ENCODE measurements at regions not wholly inside any gene's neighbourhood (a gene's known extent, or its start where the extent isn't known, plus 50 kb on each side); places are given as distances from the start of the nearest gene placed in this dataset.

DNA sequence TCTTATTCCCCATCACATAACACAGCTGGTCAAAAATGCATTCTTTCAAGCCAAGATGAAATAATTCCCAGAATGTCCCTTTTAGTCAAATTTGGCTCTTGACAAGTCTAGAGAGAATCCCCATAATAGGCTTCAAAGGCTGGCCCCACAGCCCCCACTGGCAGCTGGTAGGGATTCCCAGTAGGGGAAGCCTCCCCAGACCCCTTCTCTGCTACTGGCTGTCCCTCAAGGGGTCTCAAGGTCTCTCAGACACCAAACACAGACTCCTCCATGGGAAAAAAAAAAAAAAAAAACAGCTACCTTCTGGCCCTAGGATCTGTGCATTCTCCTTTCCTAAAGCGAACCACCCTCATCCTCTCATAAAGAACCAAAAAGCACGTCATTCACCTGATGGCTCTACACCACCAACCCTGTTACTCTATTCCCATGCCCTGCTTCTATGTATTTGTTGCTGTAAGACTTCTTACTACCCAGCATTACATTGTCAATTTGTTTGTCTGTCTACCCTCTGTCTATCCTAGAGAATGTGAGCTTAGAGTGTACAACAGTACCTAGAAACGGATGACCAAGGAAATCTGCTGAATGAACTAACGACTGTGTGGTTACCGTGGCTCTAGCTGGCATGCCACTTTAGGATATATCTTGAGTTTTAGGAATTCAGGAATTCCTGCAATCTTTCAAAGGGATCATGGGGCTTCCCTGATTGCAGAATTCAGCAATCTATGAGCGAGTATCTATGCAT lies 164.1 kb upstream of the NSMCE3 start:
- intact Hi-C loops (cut with micrococcal nuclease), result no loop called here
- no peak overlapping the region for H2BK15ac ChIP-seq (ENCODE audit: low read depth, low read length)
- no peak overlapping the region for H2AFZ ChIP-seq (replicated peaks; ENCODE audit: low read length, poor library complexity)
- H3K56ac ChIP-seq (ENCODE audit: extremely low read depth, insufficient read depth, low read length), result no peak overlapping the region
- ChIA-PET POLR2A (ENCODE audit: unreplicated experiment) (no interaction called here), CTCF (no interaction called here)
- H2AK5ac ChIP-seq (ENCODE audit: low read depth, low read length), result no peak overlapping the region
- H3K9me3 ChIP-seq (ENCODE audit: control insufficient read depth, insufficient read depth, low read length), result no peaks in the 10 kb centered on the region
- H3K9me1 ChIP-seq (ENCODE audit: insufficient read depth, low read length), result no peaks in the 10 kb centered on the region
- H3K23ac ChIP-seq (ENCODE audit: low read depth, low read length), result no peak overlapping the region
- ATAC-seq (ENCODE audit: low read depth), result no peak
- WGBS, 2 experiments (ENCODE audit: extremely low coverage in 2 of 2, insufficient read length in 1 of 2), result no CpG with 5 or more reads among the region's 6 CpGs
- no peak overlapping the region for H3K27ac ChIP-seq (ENCODE audit: insufficient read depth, low read length)
- no peaks in the 10 kb centered on the region for H4K20me1 ChIP-seq (ENCODE audit: insufficient read depth, low read length)
- no peak overlapping the region for H3K9ac ChIP-seq (ENCODE audit: low read depth, low read length)
- H3K18ac ChIP-seq (ENCODE audit: low read depth, low read length), result no peak overlapping the region
- no peak overlapping the region for H4K5ac ChIP-seq (ENCODE audit: low read depth, low read length)
- H3K4me1 ChIP-seq (ENCODE audit: control insufficient read depth, insufficient read depth, low read length), result no peaks in the 10 kb centered on the region
- H3K79me1 ChIP-seq (ENCODE audit: low read depth in 1 of 2, low read length in 2 of 2), result no peaks in the 10 kb centered on the region
- dilution Hi-C loops (cut with HindIII; ENCODE audit: low sequenced_read_pairs, unreplicated experiment), result no loop called here
- DNase-seq, result no peak
- no peak overlapping the region for H3K4me2 ChIP-seq (ENCODE audit: low read depth, low read length)
- no peak overlapping the region for H2BK5ac ChIP-seq (ENCODE audit: low read depth, low read length, poor library complexity, severe bottlenecking)
- in situ Hi-C loops (cut with MboI; ENCODE audit: low sequenced_read_pairs), result no loop called here
- no peaks in the 10 kb centered on the region for H3K27me3 ChIP-seq (ENCODE audit: control insufficient read depth, insufficient read depth, low read length)
- TF ChIP-seq BHLHE40 (IDR thresholded peaks at IDR 0.05; ENCODE audit: low read depth, low read length) (no peak), CEBPB (IDR thresholded peaks at IDR 0.05; ENCODE audit: low read depth, low read length) (no peak), ELK1 (IDR thresholded peaks at IDR 0.05; ENCODE audit: borderline replicate concordance, low read depth, low read length) (no peak), MAZ (IDR thresholded peaks at IDR 0.05; ENCODE audit: borderline replicate concordance, low read depth, low read length) (no peak), CHD1 (IDR thresholded peaks at IDR 0.05; ENCODE audit: low read depth, low read length) (no peak), FOS (IDR thresholded peaks at IDR 0.05; ENCODE audit: low read depth, low read length) (no peak), MXI1 (IDR thresholded peaks at IDR 0.05; ENCODE audit: borderline replicate concordance, low read depth, low read length) (no peak), SMC3 (IDR thresholded peaks at IDR 0.05; ENCODE audit: low read depth, low read length) (no peak), RFX5 (IDR thresholded peaks at IDR 0.05; ENCODE audit: low read depth, low read length) (no peak), RAD21 (IDR thresholded peaks at IDR 0.05; ENCODE audit: low read length) (no peak), USF2 (IDR thresholded peaks at IDR 0.05; ENCODE audit: low read depth, low read length) (no peak)
- TF ChIP-seq, protein P1, sequence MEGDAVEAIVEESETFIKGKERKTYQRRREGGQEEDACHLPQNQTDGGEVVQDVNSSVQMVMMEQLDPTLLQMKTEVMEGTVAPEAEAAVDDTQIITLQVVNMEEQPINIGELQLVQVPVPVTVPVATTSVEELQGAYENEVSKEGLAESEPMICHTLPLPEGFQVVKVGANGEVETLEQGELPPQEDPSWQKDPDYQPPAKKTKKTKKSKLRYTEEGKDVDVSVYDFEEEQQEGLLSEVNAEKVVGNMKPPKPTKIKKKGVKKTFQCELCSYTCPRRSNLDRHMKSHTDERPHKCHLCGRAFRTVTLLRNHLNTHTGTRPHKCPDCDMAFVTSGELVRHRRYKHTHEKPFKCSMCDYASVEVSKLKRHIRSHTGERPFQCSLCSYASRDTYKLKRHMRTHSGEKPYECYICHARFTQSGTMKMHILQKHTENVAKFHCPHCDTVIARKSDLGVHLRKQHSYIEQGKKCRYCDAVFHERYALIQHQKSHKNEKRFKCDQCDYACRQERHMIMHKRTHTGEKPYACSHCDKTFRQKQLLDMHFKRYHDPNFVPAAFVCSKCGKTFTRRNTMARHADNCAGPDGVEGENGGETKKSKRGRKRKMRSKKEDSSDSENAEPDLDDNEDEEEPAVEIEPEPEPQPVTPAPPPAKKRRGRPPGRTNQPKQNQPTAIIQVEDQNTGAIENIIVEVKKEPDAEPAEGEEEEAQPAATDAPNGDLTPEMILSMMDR (conservative IDR thresholded peaks at IDR 0.05; ENCODE audit: low read depth, low read length), result no peak
- no peak overlapping the region for H3K14ac ChIP-seq (replicated peaks; ENCODE audit: low read depth, low read length)
- no peak overlapping the region for H3K4ac ChIP-seq (ENCODE audit: low read depth, low read length)
- no peak overlapping the region for H3K4me3 ChIP-seq (ENCODE audit: insufficient read depth, low read depth, low read length)
- H2BK20ac ChIP-seq (ENCODE audit: low read depth, low read length), result no peak overlapping the region
- no peak overlapping the region for H4K91ac ChIP-seq (ENCODE audit: insufficient read depth, low read depth, low read length)
- BruUV-seq (replicated peaks), result no TSS peak
- no peak overlapping the region for H2BK120ac ChIP-seq (ENCODE audit: low read depth, low read length)
- H3K36me3 ChIP-seq (ENCODE audit: control insufficient read depth, insufficient read depth, low read length), result no peaks in the 10 kb centered on the region
- H2AK9ac ChIP-seq (replicated peaks; ENCODE audit: low read depth, low read length, poor library complexity), result no peak overlapping the region
- H4K8ac ChIP-seq (ENCODE audit: low read depth in 2 of 2, low read length in 2 of 2), result no peak overlapping the region
